ENCODE measurements at regions not wholly inside any gene's neighbourhood (a gene's known extent, or its start where the extent isn't known, plus 50 kb on each side); places are given as distances from the start of the nearest gene placed in this dataset.

DNA sequence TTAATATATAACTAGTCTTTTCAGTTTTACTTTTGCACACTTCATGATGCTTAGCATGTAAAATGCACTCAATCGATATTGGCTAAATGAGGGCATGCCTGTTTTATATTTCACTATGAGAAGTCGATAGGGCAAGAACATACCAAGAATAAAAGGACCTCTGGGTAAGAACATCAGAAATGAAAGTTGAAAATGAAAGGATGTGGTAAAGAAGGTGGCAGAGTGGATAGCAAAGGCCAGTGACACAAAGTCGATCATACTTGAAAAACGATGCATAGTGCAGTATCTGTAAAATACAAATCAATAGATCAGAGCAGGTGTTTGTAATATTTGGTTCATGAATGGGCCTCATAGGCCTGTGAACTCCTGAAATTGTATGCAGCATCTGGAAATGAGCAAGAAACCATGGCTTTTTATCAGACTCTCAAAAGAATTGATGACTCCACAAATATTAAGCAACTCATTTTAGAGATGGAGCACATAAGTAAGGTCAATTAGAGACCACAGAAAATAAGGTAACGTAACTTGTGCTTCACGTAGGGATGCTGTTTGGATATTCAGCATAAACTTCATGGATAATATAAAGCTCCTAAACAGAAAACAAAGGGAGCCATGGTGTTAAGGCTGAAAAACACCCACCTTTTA lies 653.4 kb downstream of the NYAP2 start:
- Histone ChIP-seq H2AFZ (ENCODE audit: low read length) (no peak overlapping the region), H2AK5ac (ENCODE audit: insufficient read length, low read length) (no peak overlapping the region), H3K79me1 (ENCODE audit: insufficient read depth, low read depth, low read length, poor library complexity, severe bottlenecking) (no peaks in the 10 kb centered on the region), H3K4me1 (ENCODE audit: insufficient read depth, low read length) (no peaks in the 10 kb centered on the region), H2BK15ac (ENCODE audit: low read depth, low read length) (no peak overlapping the region), H3K27me3 (ENCODE audit: insufficient read depth, low read length) (no peaks in the 10 kb centered on the region), H3K23ac (ENCODE audit: insufficient read length, low read depth, low read length) (no peak overlapping the region), H4K91ac (ENCODE audit: insufficient read length, low read depth, low read length) (no peak overlapping the region), H2BK120ac (ENCODE audit: low read depth, low read length, poor library complexity, severe bottlenecking) (no peak overlapping the region), H3K4me2 (ENCODE audit: insufficient read depth, insufficient read length, low read length) (no peak overlapping the region), H3K18ac (ENCODE audit: insufficient read length, low read depth, low read length) (no peak overlapping the region), H4K5ac (ENCODE audit: insufficient read length, low read depth, low read length) (no peak overlapping the region), H3T11ph (ENCODE audit: low read length) (no peak overlapping the region), H3K56ac (ENCODE audit: insufficient read length, low read depth, low read length) (no peak overlapping the region), H2BK12ac (ENCODE audit: insufficient read length, low read depth, low read length) (no peak overlapping the region), H3K9ac (ENCODE audit: extremely low read depth, insufficient read length, low read length) (no peak overlapping the region), H3K27ac (ENCODE audit: insufficient read length, low read depth, low read length) (no peak overlapping the region), H3K23me2 (ENCODE audit: insufficient read length, low read depth, low read length, poor library complexity, severe bottlenecking) (no peaks in the 10 kb centered on the region), H4K20me1 (ENCODE audit: control insufficient read depth, insufficient read depth, insufficient read length) (no peaks in the 10 kb centered on the region), H3K79me2 (ENCODE audit: insufficient read depth, low read length) (no peaks in the 10 kb centered on the region), H2BK20ac (ENCODE audit: low read depth, low read length, poor library complexity, severe bottlenecking) (no peak overlapping the region), H3K9me3 (ENCODE audit: control insufficient read depth, low read depth, low read length) (no peaks in the 10 kb centered on the region), H4K8ac (replicated peaks; ENCODE audit: insufficient read length, low read depth, low read length) (no peak overlapping the region), H3K14ac (ENCODE audit: insufficient read depth, low read length) (no peak overlapping the region), H2BK5ac (ENCODE audit: insufficient read length, low read length) (no peak overlapping the region), H3K4ac (ENCODE audit: low read depth, low read length) (no peak overlapping the region)
- no peak for DNase-seq
- no peaks in the 10 kb centered on the region for H3K36me3 Mint-ChIP-seq (ENCODE audit: insufficient read depth in 1 of 3, low read depth in 3 of 3)
- no CpG with 5 or more reads among the region's 6 CpGs for WGBS (ENCODE audit: extremely low coverage, insufficient read length, low lambda C conversion rate)
- H3K4me1 Mint-ChIP-seq, result peaks cover 16 to 17% of the 10 kb centered on the region in 2 experiments
- H3K4me3 Mint-ChIP-seq, result no peak overlapping the region
- H3K9me3 Mint-ChIP-seq, result no peaks in the 10 kb centered on the region
- TF ChIP-seq, protein P1, sequence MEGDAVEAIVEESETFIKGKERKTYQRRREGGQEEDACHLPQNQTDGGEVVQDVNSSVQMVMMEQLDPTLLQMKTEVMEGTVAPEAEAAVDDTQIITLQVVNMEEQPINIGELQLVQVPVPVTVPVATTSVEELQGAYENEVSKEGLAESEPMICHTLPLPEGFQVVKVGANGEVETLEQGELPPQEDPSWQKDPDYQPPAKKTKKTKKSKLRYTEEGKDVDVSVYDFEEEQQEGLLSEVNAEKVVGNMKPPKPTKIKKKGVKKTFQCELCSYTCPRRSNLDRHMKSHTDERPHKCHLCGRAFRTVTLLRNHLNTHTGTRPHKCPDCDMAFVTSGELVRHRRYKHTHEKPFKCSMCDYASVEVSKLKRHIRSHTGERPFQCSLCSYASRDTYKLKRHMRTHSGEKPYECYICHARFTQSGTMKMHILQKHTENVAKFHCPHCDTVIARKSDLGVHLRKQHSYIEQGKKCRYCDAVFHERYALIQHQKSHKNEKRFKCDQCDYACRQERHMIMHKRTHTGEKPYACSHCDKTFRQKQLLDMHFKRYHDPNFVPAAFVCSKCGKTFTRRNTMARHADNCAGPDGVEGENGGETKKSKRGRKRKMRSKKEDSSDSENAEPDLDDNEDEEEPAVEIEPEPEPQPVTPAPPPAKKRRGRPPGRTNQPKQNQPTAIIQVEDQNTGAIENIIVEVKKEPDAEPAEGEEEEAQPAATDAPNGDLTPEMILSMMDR (conservative IDR thresholded peaks at IDR 0.05), result no peak
- no peak overlapping the region for H3K27ac Mint-ChIP-seq
- H3K27me3 Mint-ChIP-seq (ENCODE audit: low read depth), result no peaks in the 10 kb centered on the region

Measured in H9 (cell line).